ENCODE measurements at regions not wholly inside any gene's neighbourhood (a gene's known extent, or its start where the extent isn't known, plus 50 kb on each side); places are given as distances from the start of the nearest gene placed in this dataset.
"Not testable (repeated sequence)": the region's sequence is repeated elsewhere in the genome, so short reads cannot be mapped to it uniquely, and the experiment has no call there.

GRCh38 chr11:34794696-34795095 lies 121.5 kb downstream of the APIP start:
- no peak for DNase-seq (ENCODE audit: low spot score)

GRCh38 chr11:34793666-34794065 lies 122.5 kb downstream of the APIP start:
- DNase-seq (ENCODE audit: low spot score), result no peak

GRCh38 chr11:34792814-34793258 lies 123.3 kb downstream of the APIP start:
- DNase-seq (ENCODE audit: low spot score), result no peak

GRCh38 chr11:34791780-34792542 lies 124.2 kb downstream of the APIP start:
- no peak for DNase-seq (ENCODE audit: low spot score)

- no peak for DNase-seq (ENCODE audit: low spot score)
Measured at GRCh38 chr11:34790620-34791019, 125.6 kb downstream of the APIP start.

- no peak for DNase-seq (ENCODE audit: low spot score)
Measured at GRCh38 chr11:34789196-34789834, 126.9 kb downstream of the APIP start.

- no peak for DNase-seq (ENCODE audit: low spot score)
Measured at GRCh38 chr11:34788642-34789041, 127.5 kb downstream of the APIP start.

- DNase-seq (ENCODE audit: low spot score), result no peak
Measured at GRCh38 chr11:34787895-34788294, 128.3 kb downstream of the APIP start.

GRCh38 chr11:34787348-34787747 lies 128.8 kb downstream of the APIP start:
- DNase-seq (ENCODE audit: low spot score), result no peak

- no peak for DNase-seq (ENCODE audit: low spot score)
Measured at GRCh38 chr11:34784318-34784841, 131.8 kb downstream of the APIP start.

GRCh38 chr11:34783816-34784317 lies 132.3 kb downstream of the APIP start:
- no peak for DNase-seq (ENCODE audit: low spot score)

- not testable (repeated sequence) for DNase-seq (ENCODE audit: low spot score)
Measured at GRCh38 chr11:34781826-34782225, 134.4 kb downstream of the APIP start.

GRCh38 chr11:34775417-34775888 lies 140.7 kb downstream of the APIP start:
- DNase-seq (ENCODE audit: low spot score), result no peak

GRCh38 chr11:34774604-34775003 lies 141.6 kb downstream of the APIP start:
- no peak for DNase-seq (ENCODE audit: low spot score)

GRCh38 chr11:34773826-34774225 lies 142.4 kb downstream of the APIP start:
- DNase-seq (ENCODE audit: low spot score), result no peak

GRCh38 chr11:34773211-34773610 lies 143.0 kb downstream of the APIP start:
- DNase-seq (ENCODE audit: low spot score), result no peak

- no peak for DNase-seq (ENCODE audit: low spot score)
Measured at GRCh38 chr11:34770111-34770510, 146.1 kb downstream of the APIP start.

- no peak for DNase-seq (ENCODE audit: low spot score)
Measured at GRCh38 chr11:34769224-34769623, 147.0 kb downstream of the APIP start.

- DNase-seq (ENCODE audit: low spot score), result not testable (repeated sequence)
Measured at GRCh38 chr11:34762625-34763024, 141.7 kb downstream of the EHF start.

GRCh38 chr11:34758262-34758661 lies 137.4 kb downstream of the EHF start:
- DNase-seq (ENCODE audit: low spot score), result no peak

- no peak for DNase-seq (ENCODE audit: low spot score)
Measured at GRCh38 chr11:34757026-34757451, 136.1 kb downstream of the EHF start.

GRCh38 chr11:34756591-34756990 lies 135.7 kb downstream of the EHF start:
- DNase-seq (ENCODE audit: low spot score), result no peak

GRCh38 chr11:34755671-34756070 lies 134.8 kb downstream of the EHF start:
- no peak for DNase-seq (ENCODE audit: low spot score)
